DOHH2 (cell line): ENCODE measurements at regions not wholly inside any gene's neighbourhood (a gene's known extent, or its start where the extent isn't known, plus 50 kb on each side); places are given as distances from the start of the nearest gene placed in this dataset.

Source experiments
- H3F3A ChIP-seq: fragments of 200-600 bp; sonication (generic), shearing (Covaris generic); 2 replicates; pipeline ENCODE4 v1.6.0; 2016; ENCODE audit warnings: antibody characterized with exemption, mild to moderate bottlenecking; ENCODE audit not compliant: control insufficient read depth, insufficient read depth
- H3K27ac ChIP-seq: fragments of 200-600 bp; sonication (generic); 2 replicates; pipeline ENCODE4 v1.5.1; 2014; ENCODE audit warnings: low read depth, mild to moderate bottlenecking, low read length, moderate library complexity
- H3K27me3 ChIP-seq: fragments of 200-600 bp; sonication (generic); 2 replicates; pipeline ENCODE4 v1.6.1; 2014; ENCODE audit warnings: mild to moderate bottlenecking, low read length, mixed read lengths; ENCODE audit not compliant: control insufficient read depth
- H3K36me3 ChIP-seq: fragments of 200-600 bp; sonication (generic); 2 replicates; pipeline ENCODE4 v1.6.1; 2014; ENCODE audit warnings: mild to moderate bottlenecking, low read length, moderate library complexity, mixed read lengths; ENCODE audit not compliant: control insufficient read depth
- H3K4me1 ChIP-seq: fragments of 200-600 bp; sonication (generic); 2 replicates; pipeline ENCODE4 v1.6.1; 2014; ENCODE audit warnings: mild to moderate bottlenecking, low read length, mixed read lengths; ENCODE audit not compliant: control insufficient read depth
- H3K4me2 ChIP-seq: fragments of 200-600 bp; sonication (generic); 2 replicates; pipeline ENCODE4 v1.6.0; 2014; ENCODE audit warnings: mild to moderate bottlenecking, low read length, moderate library complexity
- H3K4me3 ChIP-seq: fragments of 200-600 bp; sonication (generic); 2 replicates; pipeline ENCODE4 v1.5.1; 2014; ENCODE audit warnings: mild to moderate bottlenecking, low read length, mixed read lengths
- H3K79me2 ChIP-seq: fragments of 200-600 bp; sonication (generic); 2 replicates; pipeline ENCODE4 v1.6.1; 2014; ENCODE audit warnings: mild to moderate bottlenecking, low read length, mixed read lengths; ENCODE audit not compliant: control insufficient read depth
- H3K9me2 ChIP-seq: fragments of 200-600 bp; sonication (generic); replicated peaks from 2 replicates; pipeline ENCODE4 v1.6.1; 2014; ENCODE audit warnings: mild to moderate bottlenecking, low read length, mixed read lengths; ENCODE audit not compliant: control insufficient read depth
- H3K9me3 ChIP-seq: fragments of 200-600 bp; sonication (generic); 2 replicates; pipeline ENCODE4 v1.6.1; 2014; ENCODE audit warnings: antibody characterized with exemption, low read length, mixed read lengths; ENCODE audit not compliant: control insufficient read depth, insufficient read depth
- H4K20me1 ChIP-seq: fragments of 200-600 bp; sonication (generic); 2 replicates; pipeline ENCODE4 v1.6.0; 2014; ENCODE audit warnings: low read depth, mild to moderate bottlenecking, antibody characterized with exemption, low read length, moderate library complexity; ENCODE audit not compliant: control insufficient read depth, insufficient read depth
- CTCF ChIP-seq: fragments of 200-600 bp; sonication (generic); IDR thresholded peaks from one replicate; pipeline ENCODE4 v1.5.1; 2014; ENCODE audit warnings: antibody characterized with exemption, mild to moderate bottlenecking, low read depth, low read length; ENCODE audit not compliant: poor library complexity, severe bottlenecking
- EZH2phosphoT487 ChIP-seq: fragments of 200-600 bp; sonication (generic); IDR thresholded peaks from 2 replicates; pipeline ENCODE4 v1.6.1; 2017; ENCODE audit warnings: borderline replicate concordance, mild to moderate bottlenecking, antibody characterized with exemption, low read length, moderate library complexity, mixed read lengths

DNA sequence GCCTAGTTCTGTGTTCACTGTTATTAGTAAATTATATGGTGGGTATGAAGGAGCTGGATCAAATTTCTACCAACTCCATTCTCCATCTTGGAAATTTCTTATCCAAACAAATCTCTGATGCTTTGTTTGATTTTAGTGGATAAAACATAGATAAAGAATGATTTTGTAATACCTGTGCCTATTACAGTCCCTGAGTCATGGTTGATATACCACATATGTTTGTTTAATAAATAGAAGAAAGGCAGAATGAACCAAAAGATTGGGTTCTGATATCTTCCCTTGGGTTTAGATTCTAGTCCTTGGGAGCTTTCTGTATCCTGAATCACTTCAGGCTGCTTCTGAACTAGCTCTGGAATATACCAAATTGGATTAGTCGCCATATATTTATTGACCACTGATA, 203.6 kb downstream of the PDCD6IP start:
- no peak overlapping the region for H3K4me2 ChIP-seq
- H3F3A ChIP-seq, result no peaks in the 10 kb centered on the region
- TF ChIP-seq EZH2phosphoT487 (no peak), CTCF (no peak)
- no peaks in the 10 kb centered on the region for H3K9me2 ChIP-seq
- H4K20me1 ChIP-seq, result no peaks in the 10 kb centered on the region
- no peaks in the 10 kb centered on the region for H3K36me3 ChIP-seq
- no peaks in the 10 kb centered on the region for H3K27me3 ChIP-seq
- no peak overlapping the region for H3K27ac ChIP-seq
- no peaks in the 10 kb centered on the region for H3K9me3 ChIP-seq
- H3K4me3 ChIP-seq, result no peak overlapping the region
- no peaks in the 10 kb centered on the region for H3K79me2 ChIP-seq
- H3K4me1 ChIP-seq, result peaks cover 9% of the 10 kb centered on the region

DNA sequence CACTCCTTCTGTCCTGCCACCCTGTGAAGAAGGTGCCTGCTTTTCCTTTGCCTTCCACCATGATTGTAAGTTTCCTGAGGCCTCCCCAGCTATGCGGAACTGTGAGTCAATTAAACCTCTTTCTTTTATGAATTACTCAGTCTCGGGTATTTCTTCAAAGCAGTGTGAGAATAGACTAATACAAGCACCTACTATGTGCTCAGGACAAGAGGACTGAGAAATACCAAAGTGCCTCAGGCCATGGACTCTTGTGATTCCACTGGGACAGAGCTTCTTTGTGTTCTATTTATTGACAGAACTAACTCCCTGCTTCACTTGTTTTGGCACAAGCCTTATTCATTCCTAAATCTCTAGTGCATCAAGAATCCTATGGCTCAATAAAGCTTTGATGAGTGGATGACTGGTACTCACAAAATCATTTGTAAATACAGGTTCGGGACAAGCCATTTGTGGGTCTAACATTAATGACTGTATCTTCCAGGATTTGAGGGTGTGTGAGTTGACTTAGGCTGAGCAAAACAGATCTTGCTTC, 204.2 kb downstream of the PDCD6IP start:
- H4K20me1 ChIP-seq, result no peaks in the 10 kb centered on the region
- H3K9me3 ChIP-seq, result no peaks in the 10 kb centered on the region
- H3K4me2 ChIP-seq, result no peak overlapping the region
- no peak for TF ChIP-seq CTCF
- TF ChIP-seq EZH2phosphoT487, result no peak
- H3K9me2 ChIP-seq, result no peaks in the 10 kb centered on the region
- no peaks in the 10 kb centered on the region for H3K36me3 ChIP-seq
- no peaks in the 10 kb centered on the region for H3K27me3 ChIP-seq
- no peaks in the 10 kb centered on the region for H3F3A ChIP-seq
- H3K27ac ChIP-seq, result no peak overlapping the region
- H3K79me2 ChIP-seq, result no peaks in the 10 kb centered on the region
- H3K4me3 ChIP-seq, result no peak overlapping the region
- H3K4me1 ChIP-seq, result peaks cover 9% of the 10 kb centered on the region

- Histone ChIP-seq H3K4me2 (no peak overlapping the region), H3K4me3 (no peak overlapping the region), H3K4me1 (peaks cover 35% of the 10 kb centered on the region), H3F3A (no peaks in the 10 kb centered on the region), H4K20me1 (no peaks in the 10 kb centered on the region), H3K36me3 (no peaks in the 10 kb centered on the region), H3K9me3 (no peaks in the 10 kb centered on the region), H3K9me2 (no peaks in the 10 kb centered on the region), H3K79me2 (no peaks in the 10 kb centered on the region), H3K27me3 (no peaks in the 10 kb centered on the region), H3K27ac (no peak overlapping the region)
- TF ChIP-seq CTCF (no peak), EZH2phosphoT487 (no peak)
These were observed 207.5 kb downstream of the PDCD6IP start for GRCh38 chr3:34005886-34006285.

DNA sequence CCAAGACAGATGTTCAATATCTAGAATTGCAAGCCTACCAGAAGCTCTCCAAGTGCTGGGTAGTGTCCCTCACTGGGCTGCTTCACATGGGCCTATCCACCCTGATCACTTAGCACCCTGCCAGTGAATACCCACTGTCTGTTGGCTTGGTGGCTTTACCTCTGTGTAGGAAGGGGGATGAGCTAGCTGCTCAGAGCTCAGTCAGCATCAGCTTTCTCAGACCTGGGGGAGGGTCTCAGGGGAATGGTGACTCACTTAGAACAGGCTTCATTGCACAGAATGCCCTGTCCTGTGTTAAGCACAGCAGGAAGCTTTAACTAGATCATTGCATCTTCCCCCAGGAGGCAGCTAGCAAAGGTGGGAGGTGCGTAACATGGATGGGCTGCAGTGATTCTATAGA, 209.8 kb downstream of the PDCD6IP start:
- H3K36me3 ChIP-seq, result no peaks in the 10 kb centered on the region
- H3K4me3 ChIP-seq, result no peak overlapping the region
- H4K20me1 ChIP-seq, result no peaks in the 10 kb centered on the region
- no peaks in the 10 kb centered on the region for H3K9me2 ChIP-seq
- H3K79me2 ChIP-seq, result no peaks in the 10 kb centered on the region
- H3K9me3 ChIP-seq, result no peaks in the 10 kb centered on the region
- H3K4me1 ChIP-seq, result peaks cover 40% of the 10 kb centered on the region
- TF ChIP-seq EZH2phosphoT487 (no peak), CTCF (no peak)
- H3F3A ChIP-seq, result no peaks in the 10 kb centered on the region
- H3K27ac ChIP-seq, result no peak overlapping the region
- no peaks in the 10 kb centered on the region for H3K27me3 ChIP-seq
- 0 out of 2 replicates have a peak overlapping the region, but pooled peaks have one; percentile 13 for H3K4me2 ChIP-seq
